Osteoblast (primary cell): ENCODE measurements at regions not wholly inside any gene's neighbourhood (a gene's known extent, or its start where the extent isn't known, plus 50 kb on each side); places are given as distances from the start of the nearest gene placed in this dataset.

ENCODE experiments used
- DNase-seq: peaks from one replicate; pipeline ENCODE4 v3.0.0; 2011; ENCODE audit warnings: low spot score, mixed read lengths; ENCODE audit not compliant: insufficient read length; ENCODE audit errors: missing footprints
- H2AFZ ChIP-seq: 2 replicates; pipeline ENCODE4 v1.6.0; 2011; ENCODE audit warnings: mild to moderate bottlenecking, low read length
- H3K27ac ChIP-seq: 2 replicates; pipeline ENCODE4 v1.5.1; 2011; ENCODE audit warnings: mild to moderate bottlenecking, low read depth, low read length, moderate library complexity
- H3K27me3 ChIP-seq: 2 replicates; pipeline ENCODE4 v1.6.0; 2012; ENCODE audit warnings: mild to moderate bottlenecking, control low read depth, inconsistent platforms, low read length, moderate library complexity; ENCODE audit not compliant: insufficient read depth
- H3K36me3 ChIP-seq: 2 replicates; pipeline ENCODE4 v1.5.1; 2011; ENCODE audit warnings: mild to moderate bottlenecking, low read length, control low read depth, moderate library complexity; ENCODE audit not compliant: insufficient read depth
- H3K4me1 ChIP-seq: 2 replicates; pipeline ENCODE4 v1.5.1; 2011; ENCODE audit warnings: mild to moderate bottlenecking, low read length, control low read depth, moderate library complexity; ENCODE audit not compliant: insufficient read depth
- H3K4me2 ChIP-seq: 2 replicates; pipeline ENCODE4 v1.6.0; 2011; ENCODE audit warnings: mild to moderate bottlenecking, low read length; ENCODE audit not compliant: insufficient read depth
- H3K4me3 ChIP-seq: fragments of 200-600 bp; sonication (generic); 3 replicates; pipeline ENCODE4 v1.5.1; 2012; ENCODE audit warnings: mild to moderate bottlenecking, low read length, inconsistent platforms; ENCODE audit not compliant: insufficient read depth
- H3K79me2 ChIP-seq: 2 replicates; pipeline ENCODE4 v1.6.0; 2012; ENCODE audit warnings: mild to moderate bottlenecking, low read length, control low read depth, inconsistent platforms; ENCODE audit not compliant: insufficient read depth
- H3K9me3 ChIP-seq: 2 replicates; pipeline ENCODE4 v1.5.1; 2011; ENCODE audit warnings: low read depth, low read length, control low read depth
- H4K20me1 ChIP-seq: 2 replicates; pipeline ENCODE4 v1.6.0; 2012; ENCODE audit warnings: mild to moderate bottlenecking, low read length, control low read depth; ENCODE audit not compliant: insufficient read depth
- TF ChIP-seq, protein P1 (sequence below): IDR thresholded peaks from 2 replicates; pipeline ENCODE4 v1.5.1; 2011; ENCODE audit warnings: mild to moderate bottlenecking, low read depth, low read length, moderate library complexity; ENCODE audit errors: extremely low read depth

DNA sequence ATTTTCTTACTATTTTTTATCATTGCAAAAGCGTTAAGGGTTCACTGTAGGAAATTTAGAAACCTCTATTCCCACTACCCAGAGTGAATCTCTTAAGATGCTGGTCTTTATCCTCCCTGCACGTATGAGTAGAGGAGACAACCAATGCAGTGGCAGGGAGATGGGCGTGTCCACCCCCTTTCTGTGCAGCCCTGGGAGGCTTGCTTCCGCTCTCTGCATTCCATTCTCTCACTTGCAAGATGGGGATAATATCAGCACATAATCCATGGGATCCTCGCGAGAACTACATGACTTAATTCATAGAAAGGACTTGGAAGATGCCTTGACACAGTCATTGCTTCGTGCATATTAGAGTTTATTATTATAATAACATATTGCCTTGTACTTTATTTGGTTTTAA is 196.2 kb downstream of the KLF6 start:
- Histone ChIP-seq H3K79me2 (no peaks in the 10 kb centered on the region), H3K9me3 (no peaks in the 10 kb centered on the region), H4K20me1 (no peaks in the 10 kb centered on the region), H3K27ac (no peak overlapping the region), H2AFZ (no peak overlapping the region), H3K27me3 (no peaks in the 10 kb centered on the region), H3K4me3 (no peak overlapping the region), H3K4me1 (no peaks in the 10 kb centered on the region), H3K36me3 (no peaks in the 10 kb centered on the region), H3K4me2 (no peak overlapping the region)
- TF ChIP-seq, protein P1, sequence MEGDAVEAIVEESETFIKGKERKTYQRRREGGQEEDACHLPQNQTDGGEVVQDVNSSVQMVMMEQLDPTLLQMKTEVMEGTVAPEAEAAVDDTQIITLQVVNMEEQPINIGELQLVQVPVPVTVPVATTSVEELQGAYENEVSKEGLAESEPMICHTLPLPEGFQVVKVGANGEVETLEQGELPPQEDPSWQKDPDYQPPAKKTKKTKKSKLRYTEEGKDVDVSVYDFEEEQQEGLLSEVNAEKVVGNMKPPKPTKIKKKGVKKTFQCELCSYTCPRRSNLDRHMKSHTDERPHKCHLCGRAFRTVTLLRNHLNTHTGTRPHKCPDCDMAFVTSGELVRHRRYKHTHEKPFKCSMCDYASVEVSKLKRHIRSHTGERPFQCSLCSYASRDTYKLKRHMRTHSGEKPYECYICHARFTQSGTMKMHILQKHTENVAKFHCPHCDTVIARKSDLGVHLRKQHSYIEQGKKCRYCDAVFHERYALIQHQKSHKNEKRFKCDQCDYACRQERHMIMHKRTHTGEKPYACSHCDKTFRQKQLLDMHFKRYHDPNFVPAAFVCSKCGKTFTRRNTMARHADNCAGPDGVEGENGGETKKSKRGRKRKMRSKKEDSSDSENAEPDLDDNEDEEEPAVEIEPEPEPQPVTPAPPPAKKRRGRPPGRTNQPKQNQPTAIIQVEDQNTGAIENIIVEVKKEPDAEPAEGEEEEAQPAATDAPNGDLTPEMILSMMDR = no peak
- DNase-seq = peak; percentile 38

DNA sequence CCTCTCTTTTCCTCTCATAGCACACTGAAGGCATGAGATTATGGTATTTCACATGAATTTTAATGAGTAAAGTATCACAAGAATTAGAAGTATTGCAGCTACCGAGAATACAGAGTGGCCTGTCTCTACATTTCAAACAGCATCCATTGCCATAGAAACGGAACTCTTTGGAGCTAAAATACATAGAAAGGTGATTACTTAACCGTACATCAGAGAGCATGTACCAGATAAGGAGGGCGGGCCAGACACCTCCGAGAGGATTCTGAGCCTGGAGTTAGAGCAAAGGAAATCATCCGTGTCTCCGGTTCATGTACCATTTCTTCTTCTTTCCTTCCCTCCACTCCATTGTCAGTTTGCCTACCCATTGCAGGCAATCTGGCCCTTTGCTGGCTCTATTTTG is 196.7 kb downstream of the KLF6 start:
- Histone ChIP-seq H3K36me3 (no peaks in the 10 kb centered on the region), H3K27ac (no peak overlapping the region), H4K20me1 (no peaks in the 10 kb centered on the region), H3K4me1 (no peaks in the 10 kb centered on the region), H3K9me3 (no peaks in the 10 kb centered on the region), H3K27me3 (no peaks in the 10 kb centered on the region), H3K4me3 (no peak overlapping the region), H3K4me2 (no peak overlapping the region), H3K79me2 (no peaks in the 10 kb centered on the region), H2AFZ (no peak overlapping the region)
- peak; percentile 70 for DNase-seq
- TF ChIP-seq, protein P1 = no peak

DNA sequence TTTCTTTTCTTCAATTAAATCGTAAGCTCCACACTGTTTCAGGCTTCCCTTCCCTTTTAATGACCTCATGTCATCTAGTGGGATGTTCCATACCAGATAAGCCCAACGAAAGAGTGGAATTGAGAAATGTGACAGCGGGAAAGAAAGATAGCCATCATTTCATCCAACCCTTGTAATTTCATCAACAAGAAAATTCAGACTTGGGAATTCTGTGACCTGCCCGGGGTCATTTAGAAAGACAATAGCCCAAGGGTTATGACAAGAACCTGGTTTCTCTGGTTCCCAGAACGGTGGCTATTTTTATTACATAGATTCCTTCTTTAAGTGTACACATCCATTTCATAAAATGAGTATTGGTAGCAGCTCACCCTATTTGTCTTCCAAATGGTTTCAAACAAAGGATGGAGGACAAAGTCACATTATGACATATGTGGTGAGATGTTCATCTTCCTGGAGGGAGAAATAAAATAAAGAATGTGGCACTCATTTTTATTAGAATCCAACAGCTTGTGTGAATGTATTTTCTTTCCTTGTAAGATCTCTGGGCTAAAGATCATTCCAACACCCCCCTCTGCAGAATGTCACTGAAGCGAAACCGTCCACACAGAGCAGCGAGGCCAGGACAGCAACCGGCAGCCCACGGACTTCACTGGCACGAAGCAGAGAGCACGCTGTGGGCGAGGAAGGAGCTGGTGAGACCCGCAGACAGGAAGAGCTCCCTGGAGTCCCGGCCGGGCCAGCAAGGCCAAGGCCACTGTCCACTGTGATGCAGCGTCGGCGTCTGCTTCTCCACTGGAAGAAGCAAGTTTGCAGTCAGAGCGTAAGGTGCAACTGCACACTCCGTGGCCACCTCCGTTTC is 199.9 kb downstream of the KLF6 start:
- no peak overlapping the region for H3K27ac ChIP-seq
- H3K79me2 ChIP-seq = no peaks in the 10 kb centered on the region
- H4K20me1 ChIP-seq = no peaks in the 10 kb centered on the region
- H3K27me3 ChIP-seq = no peaks in the 10 kb centered on the region
- no peaks in the 10 kb centered on the region for H3K4me1 ChIP-seq
- TF ChIP-seq, protein P1 = no peak
- DNase-seq = peak; percentile 48
- no peak overlapping the region for H2AFZ ChIP-seq
- H3K9me3 ChIP-seq = no peaks in the 10 kb centered on the region
- H3K36me3 ChIP-seq = no peaks in the 10 kb centered on the region
- H3K4me2 ChIP-seq = no peak overlapping the region
- H3K4me3 ChIP-seq = no peak overlapping the region

DNA sequence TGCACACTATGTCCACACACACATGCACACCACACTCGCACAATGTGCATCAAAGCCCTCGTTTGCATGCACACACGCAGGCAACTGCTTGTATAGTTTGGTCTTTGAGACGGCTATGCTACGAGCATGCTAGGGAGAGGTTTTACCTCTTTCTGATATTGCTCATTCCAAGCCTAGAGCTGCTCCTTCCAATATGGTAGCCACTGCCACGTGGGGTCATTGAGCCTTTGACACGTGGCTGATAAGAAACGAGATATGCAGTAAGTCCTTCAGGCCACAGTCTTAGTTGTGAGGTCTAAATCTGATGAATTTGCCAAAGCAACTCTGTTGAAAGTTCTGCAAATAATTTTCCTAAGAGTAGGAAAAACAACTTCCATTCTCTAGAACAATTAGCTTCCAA is 204.4 kb downstream of the KLF6 start:
- Histone ChIP-seq H3K4me2 (no peak overlapping the region), H3K4me1 (no peaks in the 10 kb centered on the region), H4K20me1 (no peaks in the 10 kb centered on the region), H3K9me3 (no peaks in the 10 kb centered on the region), H3K27ac (no peak overlapping the region), H3K79me2 (no peaks in the 10 kb centered on the region), H3K27me3 (no peaks in the 10 kb centered on the region), H3K4me3 (no peak overlapping the region), H2AFZ (no peak overlapping the region), H3K36me3 (no peaks in the 10 kb centered on the region)
- DNase-seq = no peak
- TF ChIP-seq, protein P1 = no peak
